Astrocyte (in vitro differentiated cells and primary cell): ENCODE measurements at regions not wholly inside any gene's neighbourhood (a gene's known extent, or its start where the extent isn't known, plus 50 kb on each side); places are given as distances from the start of the nearest gene placed in this dataset.

ENCODE experiments used
- CTCF ChIP-seq: IDR thresholded peaks from 2 replicates; pipeline ENCODE4 v1.5.1; 2011; ENCODE audit warnings: low read depth, mild to moderate bottlenecking, inconsistent platforms, low read length, moderate library complexity; ENCODE audit not compliant: insufficient read depth
- EZH2 ChIP-seq: IDR thresholded peaks from 2 replicates; pipeline ENCODE4 v1.6.1; 2012; ENCODE audit warnings: mild to moderate bottlenecking, low read length, inconsistent platforms; ENCODE audit not compliant: insufficient read depth

- TF ChIP-seq CTCF (no peak), EZH2 (no peak)
Measured at GRCh38 chr18:51980101-51980500, 359.9 kb upstream of the DCC start.
